Thyroid gland (tissue), 4 donors: ENCODE measurements at regions not wholly inside any gene's neighbourhood (a gene's known extent, or its start where the extent isn't known, plus 50 kb on each side); places are given as distances from the start of the nearest gene placed in this dataset.

Experiments used
- CTCF ChIP-seq, 6 experiments: fragments of 200-600 bp in 3 of 6; fragments of 450-650 bp in 3 of 6; sonication (generic) in 3 of 6; IDR thresholded peaks; one replicate each; pipeline ENCODE4 v1.5.1; 2016 to 2019; ENCODE audit warnings: antibody characterized with exemption in 6 of 6, mild to moderate bottlenecking in 2 of 6, inconsistent platforms in 1 of 6, moderate library complexity in 1 of 6
- POLR2A ChIP-seq, 2 donors: fragments of 450-650 bp; IDR thresholded peaks; one replicate each; pipeline ENCODE4 v1.6.1; 2017; ENCODE audit warnings: antibody characterized with exemption in 2 of 2, mild to moderate bottlenecking in 2 of 2, moderate library complexity in 1 of 2

GRCh38 chr2:164438490-164439205, 182.6 kb downstream of the GRB14 start:
- TF ChIP-seq CTCF (IDR thresholded peaks at IDR 0.05) (no peak), POLR2A (IDR thresholded peaks at IDR 0.05) (no peak)
